ENCODE measurements at regions not wholly inside any gene's neighbourhood (a gene's known extent, or its start where the extent isn't known, plus 50 kb on each side); places are given as distances from the start of the nearest gene placed in this dataset.

- no peaks in the 10 kb centered on the region for H3K27me3 ChIP-seq (ENCODE audit: insufficient read depth, low read length)
- no peak overlapping the region for H3K4me3 ChIP-seq (ENCODE audit: low read depth, low read length, poor library complexity, severe bottlenecking)
- no peaks in the 10 kb centered on the region for H3K79me2 ChIP-seq (ENCODE audit: insufficient read depth, low read length)
- no peak overlapping the region for H2AFZ ChIP-seq (ENCODE audit: low read length)
- no peak overlapping the region for H3K27ac ChIP-seq (ENCODE audit: low read depth, low read length, poor library complexity, severe bottlenecking)
- H3K9me3 ChIP-seq (ENCODE audit: low read length) = no peaks in the 10 kb centered on the region
- no peak overlapping the region for H3K9ac ChIP-seq (ENCODE audit: low read length)
- no peak overlapping the region for H3K4me2 ChIP-seq (ENCODE audit: low read length)
- TF ChIP-seq EZH2 (IDR thresholded peaks at IDR 0.05; ENCODE audit: borderline replicate concordance, low read length) (no peak), CTCF (IDR thresholded peaks at IDR 0.05; ENCODE audit: low read length) (no peak)
- no peaks in the 10 kb centered on the region for H4K20me1 ChIP-seq (ENCODE audit: insufficient read depth, low read length)
- peaks cover 15% of the 10 kb centered on the region for H3K4me1 ChIP-seq (ENCODE audit: insufficient read depth, low read length, severe bottlenecking)
- no peaks in the 10 kb centered on the region for H3K9me2 ChIP-seq (ENCODE audit: low read depth, low read length)
- no peaks in the 10 kb centered on the region for H3K36me3 ChIP-seq (ENCODE audit: insufficient read depth, low read length)
- no peaks in the 10 kb centered on the region for H3F3A ChIP-seq (ENCODE audit: insufficient read depth, low read length)
Observed at GRCh38 chr7:49643321-49643720, 130.1 kb upstream of the VWC2 start.

GRCh38 chr7:49643736-49644135 is 129.7 kb upstream of the VWC2 start:
- H3K4me2 ChIP-seq (ENCODE audit: low read length) = no peak overlapping the region
- H3K9me3 ChIP-seq (ENCODE audit: low read length) = no peaks in the 10 kb centered on the region
- H3K27me3 ChIP-seq (ENCODE audit: insufficient read depth, low read length) = no peaks in the 10 kb centered on the region
- H3K9ac ChIP-seq (ENCODE audit: low read length) = no peak overlapping the region
- H2AFZ ChIP-seq (ENCODE audit: low read length) = no peak overlapping the region
- no peaks in the 10 kb centered on the region for H3K9me2 ChIP-seq (ENCODE audit: low read depth, low read length)
- no peaks in the 10 kb centered on the region for H3K36me3 ChIP-seq (ENCODE audit: insufficient read depth, low read length)
- no peak overlapping the region for H3K4me3 ChIP-seq (ENCODE audit: low read depth, low read length, poor library complexity, severe bottlenecking)
- no peaks in the 10 kb centered on the region for H3K79me2 ChIP-seq (ENCODE audit: insufficient read depth, low read length)
- no peaks in the 10 kb centered on the region for H3F3A ChIP-seq (ENCODE audit: insufficient read depth, low read length)
- no peaks in the 10 kb centered on the region for H4K20me1 ChIP-seq (ENCODE audit: insufficient read depth, low read length)
- H3K4me1 ChIP-seq (ENCODE audit: insufficient read depth, low read length, severe bottlenecking) = peaks cover 15% of the 10 kb centered on the region
- H3K27ac ChIP-seq (ENCODE audit: low read depth, low read length, poor library complexity, severe bottlenecking) = no peak overlapping the region
- TF ChIP-seq EZH2 (IDR thresholded peaks at IDR 0.05; ENCODE audit: borderline replicate concordance, low read length) (no peak), CTCF (IDR thresholded peaks at IDR 0.05; ENCODE audit: low read length) (no peak)

GRCh38 chr7:49644396-49645166 is 128.9 kb upstream of the VWC2 start:
- no peaks in the 10 kb centered on the region for H3F3A ChIP-seq (ENCODE audit: insufficient read depth, low read length)
- H2AFZ ChIP-seq (ENCODE audit: low read length) = no peak overlapping the region

More at GRCh38 chr7:49644396-49645166, 128.9 kb upstream of the VWC2 start:
- no peak overlapping the region for H3K9ac ChIP-seq (ENCODE audit: low read length)
- H3K27me3 ChIP-seq (ENCODE audit: insufficient read depth, low read length) = no peaks in the 10 kb centered on the region
- H3K9me3 ChIP-seq (ENCODE audit: low read length) = no peaks in the 10 kb centered on the region
- H4K20me1 ChIP-seq (ENCODE audit: insufficient read depth, low read length) = no peaks in the 10 kb centered on the region
- no peaks in the 10 kb centered on the region for H3K79me2 ChIP-seq (ENCODE audit: insufficient read depth, low read length)
- H3K4me3 ChIP-seq (ENCODE audit: low read depth, low read length, poor library complexity, severe bottlenecking) = no peak overlapping the region
- H3K9me2 ChIP-seq (ENCODE audit: low read depth, low read length) = no peaks in the 10 kb centered on the region
- H3K36me3 ChIP-seq (ENCODE audit: insufficient read depth, low read length) = no peaks in the 10 kb centered on the region
- peaks cover 15% of the 10 kb centered on the region for H3K4me1 ChIP-seq (ENCODE audit: insufficient read depth, low read length, severe bottlenecking)
- no peak overlapping the region for H3K27ac ChIP-seq (ENCODE audit: low read depth, low read length, poor library complexity, severe bottlenecking)
- H3K4me2 ChIP-seq (ENCODE audit: low read length) = no peak overlapping the region
- TF ChIP-seq CTCF (IDR thresholded peaks at IDR 0.05; ENCODE audit: low read length) (no peak), EZH2 (IDR thresholded peaks at IDR 0.05; ENCODE audit: borderline replicate concordance, low read length) (no peak)

All from OCI-LY1 (cell line).